ENCODE measurements at regions not wholly inside any gene's neighbourhood (a gene's known extent, or its start where the extent isn't known, plus 50 kb on each side); places are given as distances from the start of the nearest gene placed in this dataset.

- DNase-seq (ENCODE audit: low spot score), result no peak
Observed at GRCh38 chr13:94968757-94969086, 256.4 kb upstream of the SOX21 start.

- no peak for DNase-seq (ENCODE audit: low spot score)
Observed at GRCh38 chr13:94968040-94968756, 255.9 kb upstream of the SOX21 start.

GRCh38 chr13:94967183-94968039, 255.1 kb upstream of the SOX21 start:
- no peak for DNase-seq (ENCODE audit: low spot score)

- no peak for DNase-seq (ENCODE audit: low spot score)
Observed at GRCh38 chr13:94966422-94966955, 254.1 kb upstream of the SOX21 start.

- DNase-seq (ENCODE audit: low spot score), result no peak
Observed at GRCh38 chr13:94959626-94960025, 247.3 kb upstream of the SOX21 start.

GRCh38 chr13:94956417-94957110, 244.2 kb upstream of the SOX21 start:
- DNase-seq (ENCODE audit: low spot score), result no peak

GRCh38 chr13:94952787-94953186, 240.4 kb upstream of the SOX21 start:
- DNase-seq (ENCODE audit: low spot score), result no peak

GRCh38 chr13:94950303-94950702, 238.0 kb upstream of the SOX21 start:
- peak; percentile 10 for DNase-seq (ENCODE audit: low spot score)

- no peak for DNase-seq (ENCODE audit: low spot score)
Observed at GRCh38 chr13:94947965-94948371, 235.6 kb upstream of the SOX21 start.

- DNase-seq (ENCODE audit: low spot score), result no peak
Observed at GRCh38 chr13:94947392-94947791, 235.0 kb upstream of the SOX21 start.

GRCh38 chr13:94946039-94946438, 233.7 kb upstream of the SOX21 start:
- DNase-seq (ENCODE audit: low spot score), result no peak

GRCh38 chr13:94938124-94938523, 225.8 kb upstream of the SOX21 start:
- DNase-seq (ENCODE audit: low spot score), result no peak

GRCh38 chr13:94936633-94937032, 224.3 kb upstream of the SOX21 start:
- DNase-seq (ENCODE audit: low spot score), result no peak

- no peak for DNase-seq (ENCODE audit: low spot score)
Observed at GRCh38 chr13:94933936-94934335, 221.6 kb upstream of the SOX21 start.

GRCh38 chr13:94933230-94933751, 220.9 kb upstream of the SOX21 start:
- no peak for DNase-seq (ENCODE audit: low spot score)

GRCh38 chr13:94928127-94928775, 215.9 kb upstream of the SOX21 start:
- DNase-seq (ENCODE audit: low spot score), result no peak

GRCh38 chr13:94925263-94925662, 212.9 kb upstream of the SOX21 start:
- no peak for DNase-seq (ENCODE audit: low spot score)

GRCh38 chr13:94921181-94921580, 208.8 kb upstream of the SOX21 start:
- no peak for DNase-seq (ENCODE audit: low spot score)

- DNase-seq (ENCODE audit: low spot score), result no peak
Observed at GRCh38 chr13:94920578-94920977, 208.2 kb upstream of the SOX21 start.

GRCh38 chr13:94917824-94918223, 205.5 kb upstream of the SOX21 start:
- DNase-seq (ENCODE audit: low spot score), result peak; percentile 27

GRCh38 chr13:94914895-94915294, 202.6 kb upstream of the SOX21 start:
- DNase-seq (ENCODE audit: low spot score), result no peak
